Lower leg skin (tissue), 4 donors: ENCODE measurements at regions not wholly inside any gene's neighbourhood (a gene's known extent, or its start where the extent isn't known, plus 50 kb on each side); places are given as distances from the start of the nearest gene placed in this dataset.

ENCODE experiments used
- DNase-seq, 2 donors: peaks; one replicate each; pipeline ENCODE4 v3.0.0-alpha.2; 2019; ENCODE audit warnings: low spot score in 2 of 2
- H3K4me3 ChIP-seq: fragments of 200-600 bp; sonication (generic); 2 replicates; pipeline ENCODE4 v1.5.1; 2017; ENCODE audit warnings: mild to moderate bottlenecking, low read depth; ENCODE audit not compliant: poor library complexity, severe bottlenecking
- CTCF ChIP-seq, 3 donors: fragments of 450-650 bp; IDR thresholded peaks; one replicate each; pipeline ENCODE4 v1.5.1; 2016; ENCODE audit warnings: antibody characterized with exemption in 3 of 3, mild to moderate bottlenecking in 3 of 3, moderate library complexity in 2 of 3
- POLR2A ChIP-seq, 2 donors: fragments of 450-650 bp; IDR thresholded peaks; one replicate each; pipeline ENCODE4 v1.6.1; 2016 to 2017; ENCODE audit warnings: antibody characterized with exemption in 2 of 2, mild to moderate bottlenecking in 1 of 2, moderate library complexity in 1 of 2
- WGBS, 2 donors: methylation state at CpG; one replicate each; pipeline ENCODE4 v1.1.5; 2018; 5-methylcytosine and 5-hydroxymethylcytosine counted together
- intact Hi-C: fragments of 100-400 bp; cut with DNase I; formaldehyde crosslinking; loops from one replicate; pipeline ENCODE4 v1.15.0; 2023; ENCODE audit warnings: low total_unique reads

GRCh38 chr4:152223600-152223999, 312.3 kb downstream of the FBXW7 start:
- TF ChIP-seq CTCF (IDR thresholded peaks at IDR 0.05) (no peak), POLR2A (IDR thresholded peaks at IDR 0.05) (no peak)
- WGBS, 2 donors = 89 to 95% methylated on average over 4 of the region's 4 CpGs
- no peak for DNase-seq
- intact Hi-C loops = no loop called here
- no peak overlapping the region for H3K4me3 ChIP-seq

- intact Hi-C loops = no loop called here
- 93% methylated on average over 10 of the region's 10 CpGs for WGBS, 2 donors
- TF ChIP-seq POLR2A (IDR thresholded peaks at IDR 0.05) (no peak), CTCF (IDR thresholded peaks at IDR 0.05) (no peak)
- no peak overlapping the region for H3K4me3 ChIP-seq
- no peak for DNase-seq
These were observed 313.9 kb downstream of the FBXW7 start for GRCh38 chr4:152221816-152222516.

- DNase-seq = no peak
- WGBS, 2 donors = 35 to 42% methylated on average over 2 of the region's 2 CpGs
- TF ChIP-seq POLR2A (IDR thresholded peaks at IDR 0.05) (no peak), CTCF (IDR thresholded peaks at IDR 0.05) (no peak)
- intact Hi-C loops = no loop called here
- H3K4me3 ChIP-seq = no peak overlapping the region
These were observed 315.7 kb downstream of the FBXW7 start for GRCh38 chr4:152220201-152220666.

- no peak for DNase-seq
- WGBS, 2 donors = 86 to 87% methylated on average over 4 of the region's 4 CpGs
- TF ChIP-seq POLR2A (IDR thresholded peaks at IDR 0.05) (no peak), CTCF (IDR thresholded peaks at IDR 0.05) (no peak)
- no peak overlapping the region for H3K4me3 ChIP-seq
- intact Hi-C loops = no loop called here
These were observed 317.3 kb downstream of the FBXW7 start for GRCh38 chr4:152218576-152218975.

GRCh38 chr4:152217896-152218295, 318.0 kb downstream of the FBXW7 start:
- TF ChIP-seq CTCF (IDR thresholded peaks at IDR 0.05) = no peak
- TF ChIP-seq POLR2A (IDR thresholded peaks at IDR 0.05) = no peak
- intact Hi-C loops = no loop called here
- 90 to 91% methylated on average over 3 of the region's 3 CpGs for WGBS, 2 donors
- no peak for DNase-seq
- no peak overlapping the region for H3K4me3 ChIP-seq
